Lower lobe of right lung (tissue), 2 donors: ENCODE measurements at regions not wholly inside any gene's neighbourhood (a gene's known extent, or its start where the extent isn't known, plus 50 kb on each side); places are given as distances from the start of the nearest gene placed in this dataset.

Experiments used
- ATAC-seq, 2 donors: fragments of 200-7000 bp; cut with Tn5 transposase; one replicate each; pipeline ENCODE4 v1.9.1; 2020 to 2022; ENCODE audit warnings: mild to moderate bottlenecking in 2 of 2, moderate library complexity in 2 of 2
- DNase-seq: peaks from one replicate; pipeline ENCODE4 v3.0.0-alpha.2; 2020
- H3K27ac ChIP-seq: fragments of 200-600 bp; one replicate; pipeline ENCODE4 v1.8.0; 2022
- H3K27me3 ChIP-seq: fragments of 200-600 bp; one replicate; pipeline ENCODE4 v1.8.0; 2022; ENCODE audit warnings: low read depth
- H3K36me3 ChIP-seq: fragments of 200-600 bp; one replicate; pipeline ENCODE4 v1.8.0; 2022; ENCODE audit warnings: mild to moderate bottlenecking
- H3K4me1 ChIP-seq: fragments of 200-600 bp; one replicate; pipeline ENCODE4 v1.8.0; 2022
- H3K4me3 ChIP-seq: fragments of 200-600 bp; one replicate; pipeline ENCODE4 v1.8.0; 2022; ENCODE audit warnings: mild to moderate bottlenecking
- H3K9me3 ChIP-seq: fragments of 200-600 bp; one replicate; pipeline ENCODE4 v1.8.0; 2022
- intact Hi-C: fragments of 100-400 bp; cut with DNase I; formaldehyde crosslinking; loops from one replicate; pipeline ENCODE4 v1.11.0; 2022
- TF ChIP-seq, protein P1 (sequence below): fragments of 200-600 bp; IDR thresholded peaks from one replicate; pipeline ENCODE4 v1.8.0; 2022; ENCODE audit warnings: antibody characterized with exemption, mild to moderate bottlenecking
- donor health status: DM: no; HTN: yes; CAD: no; lungs with severe emphysema.

GRCh38 chr1:95809391-95809790 is 575.4 kb downstream of the RWDD3 start:
- no peaks in the 10 kb centered on the region for H3K27me3 ChIP-seq
- no peaks in the 10 kb centered on the region for H3K9me3 ChIP-seq
- H3K27ac ChIP-seq, result no peak overlapping the region
- no peaks in the 10 kb centered on the region for H3K4me1 ChIP-seq
- ATAC-seq (no peak), DNase-seq (no peak)
- intact Hi-C loops, result no loop called here
- no peak overlapping the region for H3K4me3 ChIP-seq
- no peaks in the 10 kb centered on the region for H3K36me3 ChIP-seq
- TF ChIP-seq, protein P1, sequence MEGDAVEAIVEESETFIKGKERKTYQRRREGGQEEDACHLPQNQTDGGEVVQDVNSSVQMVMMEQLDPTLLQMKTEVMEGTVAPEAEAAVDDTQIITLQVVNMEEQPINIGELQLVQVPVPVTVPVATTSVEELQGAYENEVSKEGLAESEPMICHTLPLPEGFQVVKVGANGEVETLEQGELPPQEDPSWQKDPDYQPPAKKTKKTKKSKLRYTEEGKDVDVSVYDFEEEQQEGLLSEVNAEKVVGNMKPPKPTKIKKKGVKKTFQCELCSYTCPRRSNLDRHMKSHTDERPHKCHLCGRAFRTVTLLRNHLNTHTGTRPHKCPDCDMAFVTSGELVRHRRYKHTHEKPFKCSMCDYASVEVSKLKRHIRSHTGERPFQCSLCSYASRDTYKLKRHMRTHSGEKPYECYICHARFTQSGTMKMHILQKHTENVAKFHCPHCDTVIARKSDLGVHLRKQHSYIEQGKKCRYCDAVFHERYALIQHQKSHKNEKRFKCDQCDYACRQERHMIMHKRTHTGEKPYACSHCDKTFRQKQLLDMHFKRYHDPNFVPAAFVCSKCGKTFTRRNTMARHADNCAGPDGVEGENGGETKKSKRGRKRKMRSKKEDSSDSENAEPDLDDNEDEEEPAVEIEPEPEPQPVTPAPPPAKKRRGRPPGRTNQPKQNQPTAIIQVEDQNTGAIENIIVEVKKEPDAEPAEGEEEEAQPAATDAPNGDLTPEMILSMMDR, result no peak

GRCh38 chr1:95815511-95815910 is 581.5 kb downstream of the RWDD3 start:
- TF ChIP-seq, protein P1, result no peak
- DNase-seq, result no peak
- intact Hi-C loops, result no loop called here
- H3K27ac ChIP-seq, result no peak overlapping the region
- no peaks in the 10 kb centered on the region for H3K27me3 ChIP-seq
- no peak for ATAC-seq
- no peaks in the 10 kb centered on the region for H3K36me3 ChIP-seq
- no peaks in the 10 kb centered on the region for H3K4me1 ChIP-seq
- no peak overlapping the region for H3K4me3 ChIP-seq
- no peaks in the 10 kb centered on the region for H3K9me3 ChIP-seq

- Histone ChIP-seq H3K27ac (no peak overlapping the region), H3K9me3 (no peaks in the 10 kb centered on the region), H3K4me1 (no peaks in the 10 kb centered on the region), H3K36me3 (no peaks in the 10 kb centered on the region), H3K27me3 (no peaks in the 10 kb centered on the region), H3K4me3 (no peak overlapping the region)
- no peak for DNase-seq
- ATAC-seq, result no peak
- TF ChIP-seq, protein P1, result no peak
- intact Hi-C loops, result no loop called here
Observed at GRCh38 chr1:95829556-95829955, 595.5 kb downstream of the RWDD3 start.

GRCh38 chr1:95832370-95832769 is 598.4 kb downstream of the RWDD3 start:
- Histone ChIP-seq H3K36me3 (no peaks in the 10 kb centered on the region), H3K27me3 (no peaks in the 10 kb centered on the region), H3K9me3 (peaks cover 8% of the 10 kb centered on the region), H3K4me1 (no peaks in the 10 kb centered on the region), H3K27ac (no peak overlapping the region), H3K4me3 (no peak overlapping the region)
- intact Hi-C loops, result no loop called here
- DNase-seq (no peak), ATAC-seq (no peak)
- TF ChIP-seq, protein P1, result no peak

- no peak overlapping the region for H3K27ac ChIP-seq
- no peak overlapping the region for H3K4me3 ChIP-seq
- TF ChIP-seq, protein P1, result no peak
- intact Hi-C loops, result no loop called here
- ATAC-seq, result no peak
- H3K4me1 ChIP-seq, result no peaks in the 10 kb centered on the region
- H3K27me3 ChIP-seq, result no peaks in the 10 kb centered on the region
- no peaks in the 10 kb centered on the region for H3K9me3 ChIP-seq
- H3K36me3 ChIP-seq, result no peaks in the 10 kb centered on the region
- DNase-seq, result no peak
Observed at GRCh38 chr1:95849439-95849838, 615.4 kb downstream of the RWDD3 start.

DNA sequence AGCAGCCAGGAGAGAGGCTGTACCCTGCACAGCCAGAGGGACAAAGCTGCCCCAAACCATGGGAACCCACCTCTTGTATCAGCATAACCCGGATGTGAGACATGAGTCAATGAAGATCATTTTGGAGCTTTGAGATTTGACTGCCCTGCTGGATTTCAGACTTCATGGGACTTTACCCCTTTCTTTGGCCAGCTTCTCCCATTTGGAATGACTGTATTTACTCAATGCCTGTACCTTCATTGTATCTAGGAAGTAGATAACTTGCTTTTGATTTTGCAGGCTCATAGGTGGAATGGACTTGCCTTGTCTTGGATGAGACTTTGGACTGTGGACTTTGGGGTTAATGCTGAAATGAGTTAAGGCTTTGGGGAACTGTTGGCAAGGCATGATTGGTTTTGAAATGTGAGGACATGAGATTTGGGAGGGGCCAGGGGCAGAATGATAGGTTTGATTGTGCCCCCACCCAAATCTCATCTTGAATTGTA is 616.2 kb downstream of the RWDD3 start:
- ATAC-seq, result no peak
- Histone ChIP-seq H3K4me3 (no peak overlapping the region), H3K27ac (no peak overlapping the region), H3K27me3 (no peaks in the 10 kb centered on the region), H3K4me1 (no peaks in the 10 kb centered on the region), H3K36me3 (no peaks in the 10 kb centered on the region), H3K9me3 (no peaks in the 10 kb centered on the region)
- no peak for DNase-seq
- TF ChIP-seq, protein P1, result no peak
- intact Hi-C loops, result no loop called here
